GM18861 (cell line): ENCODE measurements at regions not wholly inside any gene's neighbourhood (a gene's known extent, or its start where the extent isn't known, plus 50 kb on each side); places are given as distances from the start of the nearest gene placed in this dataset.

Experiments used
- ATAC-seq: cut with Tn5 transposase; IDR thresholded peaks from one replicate; pipeline ENCODE4 v1.9.1; 2021; ENCODE audit not compliant: unreplicated experiment

- ATAC-seq, result no peak
Measured at GRCh38 chr12:115160271-115161128, 476.5 kb upstream of the TBX3 start.

- no peak for ATAC-seq
Measured at GRCh38 chr12:115158816-115159215, 474.8 kb upstream of the TBX3 start.

GRCh38 chr12:115155665-115156645, 472.0 kb upstream of the TBX3 start:
- ATAC-seq, result no peak

- no peak for ATAC-seq
Measured at GRCh38 chr12:115149685-115150378, 465.9 kb upstream of the TBX3 start.

- no peak for ATAC-seq
Measured at GRCh38 chr12:115149279-115149678, 465.3 kb upstream of the TBX3 start.

- ATAC-seq, result no peak
Measured at GRCh38 chr12:115147916-115148315, 463.9 kb upstream of the TBX3 start.

GRCh38 chr12:115146453-115146852, 462.5 kb upstream of the TBX3 start:
- no peak for ATAC-seq

- no peak for ATAC-seq
Measured at GRCh38 chr12:115144425-115144824, 460.4 kb upstream of the TBX3 start.

GRCh38 chr12:115140981-115141655, 457.1 kb upstream of the TBX3 start:
- ATAC-seq, result no peak

- ATAC-seq, result no peak
Measured at GRCh38 chr12:115137812-115138521, 454.0 kb upstream of the TBX3 start.

- ATAC-seq, result no peak
Measured at GRCh38 chr12:115135800-115136211, 451.8 kb upstream of the TBX3 start.

GRCh38 chr12:115134298-115134697, 450.3 kb upstream of the TBX3 start:
- ATAC-seq, result no peak

- ATAC-seq, result no peak
Measured at GRCh38 chr12:115132905-115133304, 448.9 kb upstream of the TBX3 start.

GRCh38 chr12:115132145-115132544, 448.2 kb upstream of the TBX3 start:
- ATAC-seq, result no peak

GRCh38 chr12:115129727-115130126, 445.8 kb upstream of the TBX3 start:
- no peak for ATAC-seq

GRCh38 chr12:115121053-115121452, 437.1 kb upstream of the TBX3 start:
- ATAC-seq, result no peak

GRCh38 chr12:115118177-115118724, 434.3 kb upstream of the TBX3 start:
- no peak for ATAC-seq

- ATAC-seq, result no peak
Measured at GRCh38 chr12:115114140-115114539, 430.2 kb upstream of the TBX3 start.

- no peak for ATAC-seq
Measured at GRCh38 chr12:115109863-115110262, 425.9 kb upstream of the TBX3 start.
